ENCODE measurements at regions not wholly inside any gene's neighbourhood (a gene's known extent, or its start where the extent isn't known, plus 50 kb on each side); places are given as distances from the start of the nearest gene placed in this dataset.

GRCh38 chr4:125486351-125486750, 171.6 kb downstream of the FAT4 start:
- TF ChIP-seq CTCF (IDR thresholded peaks at IDR 0.05) (no peak), ZFX (IDR thresholded peaks at IDR 0.05; ENCODE audit: borderline replicate concordance) (no peak)

Data from 22Rv1 (cell line).